Hypothalamus (tissue), 51 donors: ENCODE measurements at regions not wholly inside any gene's neighbourhood (a gene's known extent, or its start where the extent isn't known, plus 50 kb on each side); places are given as distances from the start of the nearest gene placed in this dataset.

Source experiments
- DNase-seq, 51 donors: peaks; one replicate each; lab custom pipeline; 2025; lab: John Stamatoyannopoulos, UW

GRCh38 chr9:135006911-135007570 is 80.4 kb upstream of the OLFM1 start:
- DNase-seq, result no peak

GRCh38 chr9:135007601-135008000 is 79.9 kb upstream of the OLFM1 start:
- no peak for DNase-seq

GRCh38 chr9:135008416-135008815 is 79.1 kb upstream of the OLFM1 start:
- DNase-seq, result no peak

GRCh38 chr9:135009051-135009560 is 78.4 kb upstream of the OLFM1 start:
- no peak for DNase-seq

- DNase-seq, result no peak
Measured at GRCh38 chr9:135009794-135010585, 77.5 kb upstream of the OLFM1 start.

- DNase-seq, result no peak
Measured at GRCh38 chr9:135010586-135010860, 76.9 kb upstream of the OLFM1 start.

- DNase-seq, result no peak
Measured at GRCh38 chr9:135010921-135011320, 76.5 kb upstream of the OLFM1 start.

- DNase-seq, result no peak
Measured at GRCh38 chr9:135012166-135012565, 75.3 kb upstream of the OLFM1 start.

GRCh38 chr9:135014311-135015010 is 73.0 kb upstream of the OLFM1 start:
- DNase-seq, result no peak

- DNase-seq, result no peak
Measured at GRCh38 chr9:135015096-135015495, 72.4 kb upstream of the OLFM1 start.

GRCh38 chr9:135015565-135015964 is 71.9 kb upstream of the OLFM1 start:
- no peak for DNase-seq

- DNase-seq, result no peak
Measured at GRCh38 chr9:135016037-135016640, 71.3 kb upstream of the OLFM1 start.

- no peak for DNase-seq
Measured at GRCh38 chr9:135016876-135017275, 70.6 kb upstream of the OLFM1 start.

- no peak for DNase-seq
Measured at GRCh38 chr9:135017899-135018298, 69.6 kb upstream of the OLFM1 start.

- no peak for DNase-seq
Measured at GRCh38 chr9:135018306-135018915, 69.1 kb upstream of the OLFM1 start.

GRCh38 chr9:135019224-135019623 is 68.2 kb upstream of the OLFM1 start:
- DNase-seq, result no peak

- no peak for DNase-seq
Measured at GRCh38 chr9:135020481-135021392, 66.7 kb upstream of the OLFM1 start.

- DNase-seq, result no peak
Measured at GRCh38 chr9:135021393-135021789, 66.1 kb upstream of the OLFM1 start.

GRCh38 chr9:135022191-135022870 is 65.1 kb upstream of the OLFM1 start:
- DNase-seq, result no peak
